ENCODE measurements at regions not wholly inside any gene's neighbourhood (a gene's known extent, or its start where the extent isn't known, plus 50 kb on each side); places are given as distances from the start of the nearest gene placed in this dataset.
"Not testable (repeated sequence)": the region's sequence is repeated elsewhere in the genome, so short reads cannot be mapped to it uniquely, and the experiment has no call there.

- DNase-seq (ENCODE audit: low read depth), result no peak
Observed at GRCh38 chr3:175951047-175951694, 1092.0 kb downstream of the NAALADL2 start.

GRCh38 chr3:175948041-175948440, 1088.9 kb downstream of the NAALADL2 start:
- no peak for DNase-seq (ENCODE audit: low read depth)

- DNase-seq (ENCODE audit: low read depth), result no peak
Observed at GRCh38 chr3:175941352-175941751, 1082.2 kb downstream of the NAALADL2 start.

GRCh38 chr3:175940881-175941280, 1081.7 kb downstream of the NAALADL2 start:
- DNase-seq (ENCODE audit: low read depth), result no peak

- DNase-seq (ENCODE audit: low read depth), result no peak
Observed at GRCh38 chr3:175940243-175940642, 1081.1 kb downstream of the NAALADL2 start.

GRCh38 chr3:175937367-175937766, 1078.2 kb downstream of the NAALADL2 start:
- DNase-seq (ENCODE audit: low read depth), result not testable (repeated sequence)

- no peak for DNase-seq (ENCODE audit: low read depth)
Observed at GRCh38 chr3:175932586-175932985, 1073.5 kb downstream of the NAALADL2 start.

GRCh38 chr3:175919133-175919532, 1060.0 kb downstream of the NAALADL2 start:
- no peak for DNase-seq (ENCODE audit: low read depth)

- DNase-seq (ENCODE audit: low read depth), result no peak
Observed at GRCh38 chr3:175916191-175916934, 1057.2 kb downstream of the NAALADL2 start.

- DNase-seq (ENCODE audit: low read depth), result no peak
Observed at GRCh38 chr3:175914785-175915184, 1055.7 kb downstream of the NAALADL2 start.

GRCh38 chr3:175913286-175913685, 1054.2 kb downstream of the NAALADL2 start:
- no peak for DNase-seq (ENCODE audit: low read depth)

- DNase-seq (ENCODE audit: low read depth), result no peak
Observed at GRCh38 chr3:175911937-175912336, 1052.8 kb downstream of the NAALADL2 start.

GRCh38 chr3:175902226-175902625, 1043.1 kb downstream of the NAALADL2 start:
- DNase-seq (ENCODE audit: low read depth), result no peak

GRCh38 chr3:175898194-175898593, 1039.1 kb downstream of the NAALADL2 start:
- no peak for DNase-seq (ENCODE audit: low read depth)

GRCh38 chr3:175896655-175897054, 1037.5 kb downstream of the NAALADL2 start:
- no peak for DNase-seq (ENCODE audit: low read depth)

- no peak for DNase-seq (ENCODE audit: low read depth)
Observed at GRCh38 chr3:175895731-175896130, 1036.6 kb downstream of the NAALADL2 start.

- DNase-seq (ENCODE audit: low read depth), result no peak
Observed at GRCh38 chr3:175893566-175893965, 1034.4 kb downstream of the NAALADL2 start.

GRCh38 chr3:175890066-175890465, 1030.9 kb downstream of the NAALADL2 start:
- no peak for DNase-seq (ENCODE audit: low read depth)

- DNase-seq (ENCODE audit: low read depth), result no peak
Observed at GRCh38 chr3:175885231-175885766, 1026.2 kb downstream of the NAALADL2 start.

GRCh38 chr3:175879417-175879816, 1020.3 kb downstream of the NAALADL2 start:
- no peak for DNase-seq (ENCODE audit: low read depth)

GRCh38 chr3:175869404-175869803, 1010.3 kb downstream of the NAALADL2 start:
- DNase-seq (ENCODE audit: low read depth), result no peak

GRCh38 chr3:175868626-175869025, 1009.5 kb downstream of the NAALADL2 start:
- DNase-seq (ENCODE audit: low read depth), result no peak

GRCh38 chr3:175865724-175866123, 1006.6 kb downstream of the NAALADL2 start:
- no peak for DNase-seq (ENCODE audit: low read depth)

Measured in stimulated activated CD8-positive, alpha-beta memory T cell treated with anti-CD3 and anti-CD28 coated beads, Interleukin-15, amount 100 ng/mL, for 24 hours (primary cell).